Globus pallidus (tissue), 1 donor: ENCODE measurements at regions not wholly inside any gene's neighbourhood (a gene's known extent, or its start where the extent isn't known, plus 50 kb on each side); places are given as distances from the start of the nearest gene placed in this dataset.
A peak's percentile ranks its signal among the peaks of the same experiment; 100 is the strongest.
"Not testable (repeated sequence)": the region's sequence is repeated elsewhere in the genome, so short reads cannot be mapped to it uniquely, and the experiment has no call there.

ENCODE experiments used
- DNase-seq: peaks from one replicate; pipeline ENCODE4 v3.0.0-alpha.2; 2015; ENCODE audit warnings: low spot score

- DNase-seq, result no peak
Measured at GRCh38 chrY:13756615-13757014, 52.9 kb downstream of the TMSB4Y start.

- DNase-seq, result no peak
Measured at GRCh38 chrY:13766040-13766439, 62.3 kb downstream of the TMSB4Y start.

GRCh38 chrY:13790108-13790793, 86.6 kb downstream of the TMSB4Y start:
- no peak for DNase-seq

GRCh38 chrY:13795067-13795466, 91.4 kb downstream of the TMSB4Y start:
- DNase-seq, result no peak

GRCh38 chrY:13802828-13803227, 99.1 kb downstream of the TMSB4Y start:
- DNase-seq, result no peak

GRCh38 chrY:13803424-13803823, 99.7 kb downstream of the TMSB4Y start:
- no peak for DNase-seq

- DNase-seq, result peak; percentile 5
Measured at GRCh38 chrY:13804124-13805056, 100.7 kb downstream of the TMSB4Y start.

GRCh38 chrY:13805057-13805735, 101.5 kb downstream of the TMSB4Y start:
- DNase-seq, result no peak

- no peak for DNase-seq
Measured at GRCh38 chrY:13805736-13806067, 102.0 kb downstream of the TMSB4Y start.

- no peak for DNase-seq
Measured at GRCh38 chrY:13830089-13830488, 126.4 kb downstream of the TMSB4Y start.

GRCh38 chrY:13844411-13844810, 140.7 kb downstream of the TMSB4Y start:
- DNase-seq, result no peak

- DNase-seq, result no peak
Measured at GRCh38 chrY:13845276-13845675, 141.0 kb downstream of the VCY start.

- DNase-seq, result no peak
Measured at GRCh38 chrY:13869611-13870010, 116.7 kb downstream of the VCY start.

- no peak for DNase-seq
Measured at GRCh38 chrY:13871426-13871825, 114.8 kb downstream of the VCY start.

GRCh38 chrY:13872696-13873095, 113.6 kb downstream of the VCY start:
- DNase-seq, result no peak

- DNase-seq, result no peak
Measured at GRCh38 chrY:13878506-13878905, 107.8 kb downstream of the VCY start.

- DNase-seq, result no peak
Measured at GRCh38 chrY:13881096-13881495, 105.2 kb downstream of the VCY start.

- DNase-seq, result no peak
Measured at GRCh38 chrY:13882829-13883228, 103.4 kb downstream of the VCY start.

GRCh38 chrY:13894028-13894427, 92.2 kb downstream of the VCY start:
- DNase-seq, result not testable (repeated sequence)

- DNase-seq, result no peak
Measured at GRCh38 chrY:13907736-13908135, 78.5 kb downstream of the VCY start.

- not testable (repeated sequence) for DNase-seq
Measured at GRCh38 chrY:13930436-13930835, 55.8 kb downstream of the VCY start.
